ENCODE measurements at regions not wholly inside any gene's neighbourhood (a gene's known extent, or its start where the extent isn't known, plus 50 kb on each side); places are given as distances from the start of the nearest gene placed in this dataset.

- no peaks in the 10 kb centered on the region for H4K20me1 ChIP-seq (ENCODE audit: insufficient read depth)
- H3K4me3 ChIP-seq (ENCODE audit: low read length) = no peak overlapping the region
- TF ChIP-seq EZH2 (IDR thresholded peaks at IDR 0.05; ENCODE audit: borderline replicate concordance, insufficient read depth, low read length, poor library complexity, severe bottlenecking) (no peak), TAF1 (IDR thresholded peaks at IDR 0.05; ENCODE audit: low read depth) (no peak), POLR2AphosphoS5 (IDR thresholded peaks at IDR 0.05) (no peak), MXI1 (conservative IDR thresholded peaks at IDR 0.05; ENCODE audit: poor library complexity, severe bottlenecking) (no peak), SMC3 (conservative IDR thresholded peaks at IDR 0.05; ENCODE audit: poor library complexity) (no peak), RAD21 (conservative IDR thresholded peaks at IDR 0.05) (no peak), EP300 (conservative IDR thresholded peaks at IDR 0.05; ENCODE audit: poor library complexity, severe bottlenecking) (no peak)
- TF ChIP-seq, protein P1, sequence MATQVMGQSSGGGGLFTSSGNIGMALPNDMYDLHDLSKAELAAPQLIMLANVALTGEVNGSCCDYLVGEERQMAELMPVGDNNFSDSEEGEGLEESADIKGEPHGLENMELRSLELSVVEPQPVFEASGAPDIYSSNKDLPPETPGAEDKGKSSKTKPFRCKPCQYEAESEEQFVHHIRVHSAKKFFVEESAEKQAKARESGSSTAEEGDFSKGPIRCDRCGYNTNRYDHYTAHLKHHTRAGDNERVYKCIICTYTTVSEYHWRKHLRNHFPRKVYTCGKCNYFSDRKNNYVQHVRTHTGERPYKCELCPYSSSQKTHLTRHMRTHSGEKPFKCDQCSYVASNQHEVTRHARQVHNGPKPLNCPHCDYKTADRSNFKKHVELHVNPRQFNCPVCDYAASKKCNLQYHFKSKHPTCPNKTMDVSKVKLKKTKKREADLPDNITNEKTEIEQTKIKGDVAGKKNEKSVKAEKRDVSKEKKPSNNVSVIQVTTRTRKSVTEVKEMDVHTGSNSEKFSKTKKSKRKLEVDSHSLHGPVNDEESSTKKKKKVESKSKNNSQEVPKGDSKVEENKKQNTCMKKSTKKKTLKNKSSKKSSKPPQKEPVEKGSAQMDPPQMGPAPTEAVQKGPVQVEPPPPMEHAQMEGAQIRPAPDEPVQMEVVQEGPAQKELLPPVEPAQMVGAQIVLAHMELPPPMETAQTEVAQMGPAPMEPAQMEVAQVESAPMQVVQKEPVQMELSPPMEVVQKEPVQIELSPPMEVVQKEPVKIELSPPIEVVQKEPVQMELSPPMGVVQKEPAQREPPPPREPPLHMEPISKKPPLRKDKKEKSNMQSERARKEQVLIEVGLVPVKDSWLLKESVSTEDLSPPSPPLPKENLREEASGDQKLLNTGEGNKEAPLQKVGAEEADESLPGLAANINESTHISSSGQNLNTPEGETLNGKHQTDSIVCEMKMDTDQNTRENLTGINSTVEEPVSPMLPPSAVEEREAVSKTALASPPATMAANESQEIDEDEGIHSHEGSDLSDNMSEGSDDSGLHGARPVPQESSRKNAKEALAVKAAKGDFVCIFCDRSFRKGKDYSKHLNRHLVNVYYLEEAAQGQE (IDR thresholded peaks at IDR 0.05; ENCODE audit: borderline replicate concordance) = no peak
- TF ChIP-seq, protein P2, sequence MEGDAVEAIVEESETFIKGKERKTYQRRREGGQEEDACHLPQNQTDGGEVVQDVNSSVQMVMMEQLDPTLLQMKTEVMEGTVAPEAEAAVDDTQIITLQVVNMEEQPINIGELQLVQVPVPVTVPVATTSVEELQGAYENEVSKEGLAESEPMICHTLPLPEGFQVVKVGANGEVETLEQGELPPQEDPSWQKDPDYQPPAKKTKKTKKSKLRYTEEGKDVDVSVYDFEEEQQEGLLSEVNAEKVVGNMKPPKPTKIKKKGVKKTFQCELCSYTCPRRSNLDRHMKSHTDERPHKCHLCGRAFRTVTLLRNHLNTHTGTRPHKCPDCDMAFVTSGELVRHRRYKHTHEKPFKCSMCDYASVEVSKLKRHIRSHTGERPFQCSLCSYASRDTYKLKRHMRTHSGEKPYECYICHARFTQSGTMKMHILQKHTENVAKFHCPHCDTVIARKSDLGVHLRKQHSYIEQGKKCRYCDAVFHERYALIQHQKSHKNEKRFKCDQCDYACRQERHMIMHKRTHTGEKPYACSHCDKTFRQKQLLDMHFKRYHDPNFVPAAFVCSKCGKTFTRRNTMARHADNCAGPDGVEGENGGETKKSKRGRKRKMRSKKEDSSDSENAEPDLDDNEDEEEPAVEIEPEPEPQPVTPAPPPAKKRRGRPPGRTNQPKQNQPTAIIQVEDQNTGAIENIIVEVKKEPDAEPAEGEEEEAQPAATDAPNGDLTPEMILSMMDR (IDR thresholded peaks at IDR 0.05; ENCODE audit: poor library complexity, severe bottlenecking) = no peak
- no peak overlapping the region for H3K4me2 ChIP-seq (ENCODE audit: low read length)
- no peaks in the 10 kb centered on the region for H3K9me2 ChIP-seq (ENCODE audit: insufficient read depth, low read length)
- no peaks in the 10 kb centered on the region for H3K9me3 ChIP-seq (ENCODE audit: low read length)
- no peak overlapping the region for H3K27ac ChIP-seq (ENCODE audit: low read length)
- H2AFZ ChIP-seq (ENCODE audit: low read depth, low read length) = no peak overlapping the region
- H3K36me3 ChIP-seq (ENCODE audit: insufficient read depth, low read length) = no peaks in the 10 kb centered on the region
- no peaks in the 10 kb centered on the region for H3F3A ChIP-seq (ENCODE audit: insufficient read depth, low read length, poor library complexity, severe bottlenecking)
- H3K27me3 ChIP-seq (ENCODE audit: insufficient read depth, low read depth, low read length) = no peaks in the 10 kb centered on the region
- H3K9ac ChIP-seq (ENCODE audit: low read length) = no peak overlapping the region
- H3K79me2 ChIP-seq (replicated peaks; ENCODE audit: insufficient read depth, low read length) = no peaks in the 10 kb centered on the region
These were observed 159.0 kb upstream of the BACE2 start for GRCh38 chr21:41008974-41009373.

GRCh38 chr21:41009398-41010100 lies 158.4 kb upstream of the BACE2 start:
- TF ChIP-seq SMC3 (conservative IDR thresholded peaks at IDR 0.05; ENCODE audit: poor library complexity) (no peak), EP300 (conservative IDR thresholded peaks at IDR 0.05; ENCODE audit: poor library complexity, severe bottlenecking) (no peak), POLR2AphosphoS5 (IDR thresholded peaks at IDR 0.05) (no peak), RAD21 (conservative IDR thresholded peaks at IDR 0.05) (no peak), EZH2 (IDR thresholded peaks at IDR 0.05; ENCODE audit: borderline replicate concordance, insufficient read depth, low read length, poor library complexity, severe bottlenecking) (no peak), TAF1 (IDR thresholded peaks at IDR 0.05; ENCODE audit: low read depth) (no peak), MXI1 (conservative IDR thresholded peaks at IDR 0.05; ENCODE audit: poor library complexity, severe bottlenecking) (no peak)
- TF ChIP-seq, protein P2 (IDR thresholded peaks at IDR 0.05; ENCODE audit: poor library complexity, severe bottlenecking) = no peak
- TF ChIP-seq, protein P1 (IDR thresholded peaks at IDR 0.05; ENCODE audit: borderline replicate concordance) = no peak
- no peaks in the 10 kb centered on the region for H3F3A ChIP-seq (ENCODE audit: insufficient read depth, low read length, poor library complexity, severe bottlenecking)
- no peaks in the 10 kb centered on the region for H4K20me1 ChIP-seq (ENCODE audit: insufficient read depth)
- no peaks in the 10 kb centered on the region for H3K9me3 ChIP-seq (ENCODE audit: low read length)
- H3K9ac ChIP-seq (ENCODE audit: low read length) = no peak overlapping the region
- H3K27me3 ChIP-seq (ENCODE audit: insufficient read depth, low read depth, low read length) = no peaks in the 10 kb centered on the region
- H3K4me2 ChIP-seq (ENCODE audit: low read length) = no peak overlapping the region
- H3K27ac ChIP-seq (ENCODE audit: low read length) = no peak overlapping the region
- H2AFZ ChIP-seq (ENCODE audit: low read depth, low read length) = no peak overlapping the region
- H3K4me3 ChIP-seq (ENCODE audit: low read length) = no peak overlapping the region
- no peaks in the 10 kb centered on the region for H3K9me2 ChIP-seq (ENCODE audit: insufficient read depth, low read length)
- no peaks in the 10 kb centered on the region for H3K79me2 ChIP-seq (replicated peaks; ENCODE audit: insufficient read depth, low read length)
- no peaks in the 10 kb centered on the region for H3K36me3 ChIP-seq (ENCODE audit: insufficient read depth, low read length)
